WTC11 (cell line): ENCODE measurements at regions not wholly inside any gene's neighbourhood (a gene's known extent, or its start where the extent isn't known, plus 50 kb on each side); places are given as distances from the start of the nearest gene placed in this dataset.

Source experiments
- ATAC-seq: fragments of 200-7000 bp; cut with Tn5 transposase; 2 replicates; pipeline ENCODE4 v1.10.0; 2021; ENCODE audit warnings: mild to moderate bottlenecking, moderate library complexity
- CTCF ChIA-PET: fragments of 300-600 bp; sonication (Branson Sonifier 250); formaldehyde crosslinking; loops from one replicate; lab custom pipeline; 2021; ENCODE audit warnings: antibody characterized with exemption; lab: Charles Lee
- POLR2A ChIA-PET: fragments of 350-600 bp; sonication (Branson Sonifier 250); formaldehyde crosslinking; loops from one replicate; lab custom pipeline; 2021; ENCODE audit warnings: antibody characterized with exemption; lab: Charles Lee
- DNase-seq: peaks from one replicate; pipeline ENCODE4 v3.0.0; 2021; ENCODE audit warnings: low spot score
- H3K27ac Mint-ChIP-seq: 2 replicates; pipeline ENCODE4 v1.8.0; 2021; ENCODE audit warnings: mixed read lengths
- H3K27me3 Mint-ChIP-seq: 2 replicates; pipeline ENCODE4 v1.8.0; 2021; ENCODE audit warnings: low read depth, mild to moderate bottlenecking, moderate library complexity, mixed read lengths
- H3K36me3 Mint-ChIP-seq: 2 replicates; pipeline ENCODE4 v1.8.0; 2021; ENCODE audit warnings: mixed read lengths
- H3K4me1 Mint-ChIP-seq: 2 replicates; pipeline ENCODE4 v1.8.0; 2022; ENCODE audit warnings: mixed read lengths
- H3K4me3 Mint-ChIP-seq: 2 replicates; pipeline ENCODE4 v1.8.0; 2021; ENCODE audit warnings: mild to moderate bottlenecking, moderate library complexity, mixed read lengths
- H3K9me3 Mint-ChIP-seq: 2 replicates; pipeline ENCODE4 v1.8.0; 2021; ENCODE audit warnings: mixed read lengths
- E2F1 ChIP-seq: sonication (generic); formaldehyde crosslinking; IDR thresholded peaks from 2 replicates; pipeline ENCODE4 v1.8.0; 2022; ENCODE audit warnings: mild to moderate bottlenecking, missing genetic modification reagents
- ELF4 ChIP-seq: sonication (generic); formaldehyde crosslinking; IDR thresholded peaks from 2 replicates; pipeline ENCODE4 v1.8.1; 2022; ENCODE audit warnings: low read depth, mild to moderate bottlenecking, moderate library complexity, missing genetic modification reagents
- EMX1 ChIP-seq: fragments of 250-450 bp; sonication (Bioruptor Pico); IDR thresholded peaks from 2 replicates; pipeline ENCODE4 v1.8.0; 2021; ENCODE audit warnings: mild to moderate bottlenecking
- ESRRA ChIP-seq: sonication (generic); formaldehyde crosslinking; IDR thresholded peaks from 2 replicates; pipeline ENCODE4 v1.8.1; 2022; ENCODE audit warnings: mild to moderate bottlenecking, missing genetic modification reagents, borderline replicate concordance
- FOXJ3 ChIP-seq: sonication (generic); formaldehyde crosslinking; IDR thresholded peaks from 2 replicates; pipeline ENCODE4 v1.9.0; 2021; ENCODE audit warnings: missing genetic modification reagents, mild to moderate bottlenecking, borderline replicate concordance
- GTF2I ChIP-seq: fragments of 250-450 bp; sonication (Bioruptor Pico); conservative IDR thresholded peaks from 2 replicates; pipeline ENCODE4 v1.4.0; 2021; ENCODE audit warnings: mild to moderate bottlenecking
- IRF2 ChIP-seq: sonication (generic); formaldehyde crosslinking; IDR thresholded peaks from 2 replicates; pipeline ENCODE4 v1.8.0; 2022; ENCODE audit warnings: low read depth, missing genetic modification reagents, borderline replicate concordance
- JAZF1 ChIP-seq: fragments of 250-450 bp; sonication (Bioruptor Pico); IDR thresholded peaks from 2 replicates; pipeline ENCODE4 v1.9.0; 2021; ENCODE audit warnings: moderate library complexity, mild to moderate bottlenecking, inconsistent platforms
- MXD4 ChIP-seq: fragments of 250-450 bp; sonication (Bioruptor Pico); IDR thresholded peaks from 2 replicates; pipeline ENCODE4 v1.8.0; 2021; ENCODE audit warnings: mild to moderate bottlenecking, moderate library complexity, borderline replicate concordance
- NFYB ChIP-seq: sonication (generic); formaldehyde crosslinking; conservative IDR thresholded peaks from 2 replicates; pipeline ENCODE4 v1.8.0; 2022; ENCODE audit warnings: low read depth, missing genetic modification reagents
- NR3C1 ChIP-seq: sonication (generic); formaldehyde crosslinking; conservative IDR thresholded peaks from 2 replicates; pipeline ENCODE4 v1.8.1; 2023; ENCODE audit warnings: low read depth, mild to moderate bottlenecking, missing genetic modification reagents
- USF1 ChIP-seq: sonication (generic); formaldehyde crosslinking; IDR thresholded peaks from 2 replicates; pipeline ENCODE4 v1.8.0; 2022; ENCODE audit warnings: mild to moderate bottlenecking, missing genetic modification reagents
- ZBTB43 ChIP-seq: sonication (generic); formaldehyde crosslinking; IDR thresholded peaks from 2 replicates; pipeline ENCODE4 v1.8.1; 2023; ENCODE audit warnings: mild to moderate bottlenecking, missing genetic modification reagents
- ZNF121 ChIP-seq: sonication (generic); formaldehyde crosslinking; IDR thresholded peaks from 2 replicates; pipeline ENCODE4 v1.8.0; 2023; ENCODE audit warnings: missing genetic modification reagents
- ZNF317 ChIP-seq: sonication (generic); formaldehyde crosslinking; IDR thresholded peaks from 2 replicates; pipeline ENCODE4 v1.8.1; 2023; ENCODE audit warnings: low read depth, mild to moderate bottlenecking, moderate library complexity, missing genetic modification reagents, borderline replicate concordance
- ZNF416 ChIP-seq: fragments of 250-450 bp; sonication (Bioruptor Pico); IDR thresholded peaks from 2 replicates; pipeline ENCODE4 v1.9.0; 2021; ENCODE audit warnings: mild to moderate bottlenecking, inconsistent platforms
- ZNF423 ChIP-seq: fragments of 250-450 bp; sonication (Bioruptor Pico); IDR thresholded peaks from 2 replicates; pipeline ENCODE4 v2.1.2; 2022; ENCODE audit warnings: mild to moderate bottlenecking, moderate library complexity
- ZNF425 ChIP-seq: fragments of 250-450 bp; sonication (Bioruptor Pico); conservative IDR thresholded peaks from 2 replicates; pipeline ENCODE4 v1.9.0; 2021; ENCODE audit warnings: mild to moderate bottlenecking
- TF ChIP-seq, protein P1 (sequence below): sonication (generic); formaldehyde crosslinking; IDR thresholded peaks from 2 replicates; pipeline ENCODE4 v1.8.1; 2023; ENCODE audit warnings: mild to moderate bottlenecking, missing genetic modification reagents
- TF ChIP-seq, protein P2 (sequence below): sonication (generic); formaldehyde crosslinking; IDR thresholded peaks from 2 replicates; pipeline ENCODE4 v1.8.1; 2022; ENCODE audit warnings: low read depth, mild to moderate bottlenecking, moderate library complexity, missing genetic modification reagents, borderline replicate concordance
- TF ChIP-seq, protein P3 (sequence below): sonication (generic); formaldehyde crosslinking; IDR thresholded peaks from 2 replicates; pipeline ENCODE4 v1.8.1; 2023; ENCODE audit warnings: mild to moderate bottlenecking, missing genetic modification reagents, moderate library complexity
- TF ChIP-seq, protein P4 (sequence below): sonication (generic); formaldehyde crosslinking; IDR thresholded peaks from 2 replicates; pipeline ENCODE4 v1.8.0; 2023; ENCODE audit warnings: missing genetic modification reagents

DNA sequence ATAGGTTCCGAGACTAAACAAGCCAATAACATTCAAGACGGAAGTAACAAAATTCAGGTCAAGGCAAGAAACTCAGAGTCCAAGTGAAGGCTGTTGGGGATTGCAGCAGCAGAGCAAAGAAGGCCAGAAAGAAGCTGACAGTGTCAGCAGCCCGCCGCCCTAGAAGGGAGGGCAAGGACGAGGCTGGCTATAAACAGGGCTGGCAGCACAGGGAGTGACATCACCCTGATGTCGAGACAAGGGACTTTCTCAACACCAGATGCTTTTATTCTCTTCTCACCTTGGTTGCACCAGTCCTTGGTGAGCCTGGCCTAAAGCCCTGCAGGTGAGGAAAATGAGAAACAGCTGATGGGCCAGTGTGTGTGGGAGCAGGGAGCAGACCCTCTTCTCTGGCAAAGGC lies 687.7 kb upstream of the NRP1 start:
- POLR2A ChIA-PET, result no interaction called here
- Mint-ChIP-seq H3K9me3 (peaks cover 22% of the 10 kb centered on the region), H3K27ac (no peak overlapping the region), H3K27me3 (no peaks in the 10 kb centered on the region), H3K4me1 (0 out of 2 replicates have a peak, but pooled peaks cover 3% of the 10 kb centered on the region), H3K4me3 (no peak overlapping the region), H3K36me3 (peaks cover 6% of the 10 kb centered on the region)
- no peak for ATAC-seq
- no peak for TF ChIP-seq NR3C1 (CRISPR knock-in tag)
- no peak for TF ChIP-seq ESRRA (CRISPR knock-in tag)
- no peak for TF ChIP-seq ZNF423
- TF ChIP-seq ZNF425, result no peak
- TF ChIP-seq IRF2 (CRISPR knock-in tag), result no peak
- TF ChIP-seq GTF2I (CRISPR knock-in tag), result no peak
- TF ChIP-seq, protein P1, sequence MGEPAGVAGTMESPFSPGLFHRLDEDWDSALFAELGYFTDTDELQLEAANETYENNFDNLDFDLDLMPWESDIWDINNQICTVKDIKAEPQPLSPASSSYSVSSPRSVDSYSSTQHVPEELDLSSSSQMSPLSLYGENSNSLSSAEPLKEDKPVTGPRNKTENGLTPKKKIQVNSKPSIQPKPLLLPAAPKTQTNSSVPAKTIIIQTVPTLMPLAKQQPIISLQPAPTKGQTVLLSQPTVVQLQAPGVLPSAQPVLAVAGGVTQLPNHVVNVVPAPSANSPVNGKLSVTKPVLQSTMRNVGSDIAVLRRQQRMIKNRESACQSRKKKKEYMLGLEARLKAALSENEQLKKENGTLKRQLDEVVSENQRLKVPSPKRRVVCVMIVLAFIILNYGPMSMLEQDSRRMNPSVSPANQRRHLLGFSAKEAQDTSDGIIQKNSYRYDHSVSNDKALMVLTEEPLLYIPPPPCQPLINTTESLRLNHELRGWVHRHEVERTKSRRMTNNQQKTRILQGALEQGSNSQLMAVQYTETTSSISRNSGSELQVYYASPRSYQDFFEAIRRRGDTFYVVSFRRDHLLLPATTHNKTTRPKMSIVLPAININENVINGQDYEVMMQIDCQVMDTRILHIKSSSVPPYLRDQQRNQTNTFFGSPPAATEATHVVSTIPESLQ, result no peak
- no peak for TF ChIP-seq JAZF1 (CRISPR knock-in tag)
- no peak for TF ChIP-seq FOXJ3 (CRISPR knock-in tag)
- no peak for TF ChIP-seq EMX1
- TF ChIP-seq ZNF121, result no peak
- TF ChIP-seq, protein P2, sequence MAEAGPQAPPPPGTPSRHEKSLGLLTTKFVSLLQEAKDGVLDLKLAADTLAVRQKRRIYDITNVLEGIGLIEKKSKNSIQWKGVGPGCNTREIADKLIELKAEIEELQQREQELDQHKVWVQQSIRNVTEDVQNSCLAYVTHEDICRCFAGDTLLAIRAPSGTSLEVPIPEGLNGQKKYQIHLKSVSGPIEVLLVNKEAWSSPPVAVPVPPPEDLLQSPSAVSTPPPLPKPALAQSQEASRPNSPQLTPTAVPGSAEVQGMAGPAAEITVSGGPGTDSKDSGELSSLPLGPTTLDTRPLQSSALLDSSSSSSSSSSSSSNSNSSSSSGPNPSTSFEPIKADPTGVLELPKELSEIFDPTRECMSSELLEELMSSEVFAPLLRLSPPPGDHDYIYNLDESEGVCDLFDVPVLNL (CRISPR knock-in tag), result no peak
- no peak for DNase-seq
- CTCF ChIA-PET, result no interaction called here

DNA sequence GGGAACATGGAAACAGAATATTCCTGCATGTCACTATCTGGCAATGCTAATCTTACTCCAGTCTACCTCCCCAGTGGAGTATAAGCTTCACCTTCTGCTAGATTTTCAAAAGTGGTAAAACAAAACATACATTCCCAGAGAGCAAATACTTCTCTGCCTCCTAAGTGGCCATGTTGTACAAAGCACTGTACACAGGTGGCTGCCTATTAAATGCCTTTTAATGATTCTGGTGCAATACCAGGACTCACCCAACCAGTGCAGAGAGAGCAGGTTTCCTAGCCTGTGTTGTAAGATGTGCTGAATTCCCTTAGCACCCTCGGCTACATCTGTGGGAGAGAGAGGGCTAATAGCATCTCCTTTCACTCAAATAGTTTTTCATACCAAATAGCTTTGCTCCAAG lies 684.3 kb upstream of the NRP1 start:
- Mint-ChIP-seq H3K9me3 (peaks cover 13% of the 10 kb centered on the region), H3K27me3 (no peaks in the 10 kb centered on the region), H3K4me1 (peaks cover 13% of the 10 kb centered on the region), H3K4me3 (no peak overlapping the region), H3K36me3 (no peaks in the 10 kb centered on the region), H3K27ac (no peak overlapping the region)
- CTCF ChIA-PET, result interaction anchor here (1.2 to 1.5 kb wide), 2 partner anchors 13 to 17 kb away, joined by 3 read pairs; no protein-coding TSS in a partner anchor
- no peak for DNase-seq
- ATAC-seq, result no peak
- POLR2A ChIA-PET, result interaction anchor here (1.1 kb wide), 1 partner anchor 10 kb away, joined by 3 read pairs; no protein-coding TSS in a partner anchor
- TF ChIP-seq ESRRA (CRISPR knock-in tag), result no peak
- no peak for TF ChIP-seq MXD4 (CRISPR knock-in tag)
- no peak for TF ChIP-seq ZBTB43 (CRISPR knock-in tag)
- TF ChIP-seq USF1 (CRISPR knock-in tag), result no peak
- TF ChIP-seq ZNF416 (CRISPR knock-in tag), result no peak
- no peak for TF ChIP-seq NFYB (CRISPR knock-in tag)
- TF ChIP-seq, protein P3, sequence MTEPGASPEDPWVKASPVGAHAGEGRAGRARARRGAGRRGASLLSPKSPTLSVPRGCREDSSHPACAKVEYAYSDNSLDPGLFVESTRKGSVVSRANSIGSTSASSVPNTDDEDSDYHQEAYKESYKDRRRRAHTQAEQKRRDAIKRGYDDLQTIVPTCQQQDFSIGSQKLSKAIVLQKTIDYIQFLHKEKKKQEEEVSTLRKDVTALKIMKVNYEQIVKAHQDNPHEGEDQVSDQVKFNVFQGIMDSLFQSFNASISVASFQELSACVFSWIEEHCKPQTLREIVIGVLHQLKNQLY (CRISPR knock-in tag), result no peak
- TF ChIP-seq E2F1, result no peak
- TF ChIP-seq, protein P4, sequence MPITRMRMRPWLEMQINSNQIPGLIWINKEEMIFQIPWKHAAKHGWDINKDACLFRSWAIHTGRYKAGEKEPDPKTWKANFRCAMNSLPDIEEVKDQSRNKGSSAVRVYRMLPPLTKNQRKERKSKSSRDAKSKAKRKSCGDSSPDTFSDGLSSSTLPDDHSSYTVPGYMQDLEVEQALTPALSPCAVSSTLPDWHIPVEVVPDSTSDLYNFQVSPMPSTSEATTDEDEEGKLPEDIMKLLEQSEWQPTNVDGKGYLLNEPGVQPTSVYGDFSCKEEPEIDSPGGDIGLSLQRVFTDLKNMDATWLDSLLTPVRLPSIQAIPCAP (CRISPR knock-in tag), result no peak
- no peak for TF ChIP-seq ZNF317
- no peak for TF ChIP-seq ELF4 (CRISPR knock-in tag)
